ENCODE measurements at regions not wholly inside any gene's neighbourhood (a gene's known extent, or its start where the extent isn't known, plus 50 kb on each side); places are given as distances from the start of the nearest gene placed in this dataset.
"Not testable (repeated sequence)": the region's sequence is repeated elsewhere in the genome, so short reads cannot be mapped to it uniquely, and the experiment has no call there.

GRCh38 chr11:13135385-13136271 lies 126.5 kb downstream of the RASSF10 start:
- DNase-seq: no peak
- Mint-ChIP-seq H3K4me3 (no peak overlapping the region), H3K27me3 (peaks cover 0 to 19% of the 10 kb centered on the region in 2 donors), H3K9me3 (peaks cover 3 to 7% of the 10 kb centered on the region in 2 donors), H3K36me3 (no peaks in the 10 kb centered on the region), H3K27ac (no peak overlapping the region), H3K4me1 (peaks cover 3 to 8% of the 10 kb centered on the region in 2 donors)
- ATAC-seq (replicated peaks): no peak

- ATAC-seq (replicated peaks): no peak
- no peak for DNase-seq
- Mint-ChIP-seq H3K27ac (no peak overlapping the region), H3K27me3 (peaks cover 0 to 19% of the 10 kb centered on the region in 2 donors), H3K36me3 (no peaks in the 10 kb centered on the region), H3K9me3 (peaks cover 3 to 5% of the 10 kb centered on the region in 2 donors), H3K4me3 (no peak overlapping the region), H3K4me1 (peaks cover 5 to 13% of the 10 kb centered on the region in 2 donors)
These were observed 127.1 kb downstream of the RASSF10 start for GRCh38 chr11:13136272-13136596.

GRCh38 chr11:13137844-13138301 lies 128.8 kb downstream of the RASSF10 start:
- no peak for ATAC-seq (replicated peaks)
- Mint-ChIP-seq H3K9me3 (peaks cover 2 to 3% of the 10 kb centered on the region in 2 donors), H3K36me3 (no peaks in the 10 kb centered on the region), H3K27me3 (peaks cover 0 to 22% of the 10 kb centered on the region in 2 donors), H3K4me3 (no peak overlapping the region), H3K4me1 (peaks cover 2 to 13% of the 10 kb centered on the region in 2 donors), H3K27ac (no peak overlapping the region)
- no peak for DNase-seq

GRCh38 chr11:13139085-13139484 lies 130.0 kb downstream of the RASSF10 start:
- not testable (repeated sequence) for H3K36me3 Mint-ChIP-seq; H3K9me3 Mint-ChIP-seq; DNase-seq; H3K4me3 Mint-ChIP-seq; ATAC-seq (replicated peaks); H3K27ac Mint-ChIP-seq
- H3K27me3 Mint-ChIP-seq: peaks cover 2 to 22% of the 10 kb centered on the region in 2 donors
- H3K4me1 Mint-ChIP-seq: peaks cover 2 to 13% of the 10 kb centered on the region in 2 donors

GRCh38 chr11:13140028-13140870 lies 131.1 kb downstream of the RASSF10 start:
- H3K9me3 Mint-ChIP-seq: peaks cover 2 to 3% of the 10 kb centered on the region in 2 donors
- ATAC-seq (replicated peaks) (peak; percentile 64 to 69), DNase-seq (peak; percentile 8)
- no peak overlapping the region for H3K27ac Mint-ChIP-seq
- no peaks in the 10 kb centered on the region for H3K36me3 Mint-ChIP-seq
- H3K27me3 Mint-ChIP-seq: peaks cover 5 to 22% of the 10 kb centered on the region in 2 donors
- H3K4me3 Mint-ChIP-seq: no peak overlapping the region
- peaks cover 4 to 13% of the 10 kb centered on the region in 2 donors for H3K4me1 Mint-ChIP-seq

- ATAC-seq (replicated peaks) (no peak), DNase-seq (no peak)
- H3K4me3 Mint-ChIP-seq: no peak overlapping the region
- H3K4me1 Mint-ChIP-seq: peaks cover 4 to 13% of the 10 kb centered on the region in 2 donors
- no peaks in the 10 kb centered on the region for H3K36me3 Mint-ChIP-seq
- no peak overlapping the region for H3K27ac Mint-ChIP-seq
- peaks cover 2 to 3% of the 10 kb centered on the region in 2 donors for H3K9me3 Mint-ChIP-seq
- peaks cover 5 to 25% of the 10 kb centered on the region in 2 donors for H3K27me3 Mint-ChIP-seq
These were observed 131.9 kb downstream of the RASSF10 start for GRCh38 chr11:13140873-13141655.

GRCh38 chr11:13141731-13142709 lies 132.9 kb downstream of the RASSF10 start:
- no peak overlapping the region for H3K27ac Mint-ChIP-seq
- no peak for ATAC-seq (replicated peaks)
- peaks cover 4 to 13% of the 10 kb centered on the region in 2 donors for H3K4me1 Mint-ChIP-seq
- no peaks in the 10 kb centered on the region for H3K36me3 Mint-ChIP-seq
- H3K27me3 Mint-ChIP-seq: peaks cover 5 to 19% of the 10 kb centered on the region in 2 donors
- H3K9me3 Mint-ChIP-seq: peaks cover 2 to 3% of the 10 kb centered on the region in 2 donors
- DNase-seq: no peak
- H3K4me3 Mint-ChIP-seq: no peak overlapping the region

GRCh38 chr11:13143486-13144297 lies 133.9 kb upstream of the BMAL1 start:
- Mint-ChIP-seq H3K9me3 (peaks cover 2 to 3% of the 10 kb centered on the region in 2 donors), H3K4me3 (no peak overlapping the region), H3K4me1 (peaks cover 4 to 13% of the 10 kb centered on the region in 2 donors), H3K27me3 (peaks cover 14 to 19% of the 10 kb centered on the region in 2 donors), H3K27ac (no peak overlapping the region), H3K36me3 (no peaks in the 10 kb centered on the region)
- DNase-seq (peak; percentile 4), ATAC-seq (replicated peaks) (peak; percentile 79 to 80)

GRCh38 chr11:13145461-13145860 lies 132.1 kb upstream of the BMAL1 start:
- Mint-ChIP-seq H3K27me3 (peaks cover 12 to 14% of the 10 kb centered on the region in 2 donors), H3K27ac (no peak overlapping the region), H3K4me3 (no peak overlapping the region), H3K4me1 (peaks cover 4 to 7% of the 10 kb centered on the region in 2 donors), H3K36me3 (no peaks in the 10 kb centered on the region), H3K9me3 (no peaks in the 10 kb centered on the region)
- no peak for ATAC-seq (replicated peaks)
- DNase-seq: no peak

GRCh38 chr11:13149991-13150390 lies 127.6 kb upstream of the BMAL1 start:
- ATAC-seq (replicated peaks): no peak
- DNase-seq: no peak
- Mint-ChIP-seq H3K27me3 (peaks cover 9 to 12% of the 10 kb centered on the region in 2 donors), H3K36me3 (no peaks in the 10 kb centered on the region), H3K27ac (no peak overlapping the region), H3K9me3 (no peaks in the 10 kb centered on the region), H3K4me1 (no peaks in the 10 kb centered on the region), H3K4me3 (no peak overlapping the region)

- H3K4me1 Mint-ChIP-seq: no peaks in the 10 kb centered on the region
These were observed 127.1 kb upstream of the BMAL1 start for GRCh38 chr11:13150487-13150886.

GRCh38 chr11:13152264-13152663 lies 125.3 kb upstream of the BMAL1 start:
- no peak for DNase-seq
- Mint-ChIP-seq H3K4me3 (no peak overlapping the region), H3K36me3 (no peaks in the 10 kb centered on the region), H3K9me3 (peaks cover 3 to 12% of the 10 kb centered on the region in 2 donors), H3K27me3 (peaks cover 8 to 15% of the 10 kb centered on the region in 2 donors), H3K4me1 (peaks cover 0 to 8% of the 10 kb centered on the region in 2 donors), H3K27ac (no peak overlapping the region)
- ATAC-seq (replicated peaks): no peak

More at GRCh38 chr11:13150487-13150886, 127.1 kb upstream of the BMAL1 start:
- Mint-ChIP-seq H3K27ac (no peak overlapping the region), H3K36me3 (no peaks in the 10 kb centered on the region), H3K27me3 (peaks cover 11 to 12% of the 10 kb centered on the region in 2 donors), H3K9me3 (peaks cover 0 to 4% of the 10 kb centered on the region in 2 donors), H3K4me3 (no peak overlapping the region)
- DNase-seq (no peak), ATAC-seq (replicated peaks) (no peak)

Measured in stimulated activated naive B cell treated with anti-CD40 and anti-IgM and Interleukin-4, amounts not matched to agents 10 μg/mL and 1 μg/mL and 100 μg/mL, for 72 hours (primary cell).